ENCODE measurements at regions not wholly inside any gene's neighbourhood (a gene's known extent, or its start where the extent isn't known, plus 50 kb on each side); places are given as distances from the start of the nearest gene placed in this dataset.

GRCh38 chr12:92382383-92382878 lies 236.8 kb upstream of the BTG1 start:
- TF ChIP-seq CTCF (IDR thresholded peaks at IDR 0.05) (no peak), EZH2phosphoT487 (IDR thresholded peaks at IDR 0.05; ENCODE audit: borderline replicate concordance, low read depth) (no peak), JUND (IDR thresholded peaks at IDR 0.05) (no peak), YY1 (IDR thresholded peaks at IDR 0.05; ENCODE audit: low read depth) (no peak), RFX5 (IDR thresholded peaks at IDR 0.05; ENCODE audit: low read length) (no peak), EP300 (IDR thresholded peaks at IDR 0.05; ENCODE audit: borderline replicate concordance in 1 of 2, low read depth in 1 of 2, low read length in 1 of 2) (no peak), MXI1 (IDR thresholded peaks at IDR 0.05; ENCODE audit: low read depth, low read length) (no peak), NRF1 (IDR thresholded peaks at IDR 0.05; ENCODE audit: low read depth, low read length) (no peak), REST (IDR thresholded peaks at IDR 0.05; ENCODE audit: low read depth, low read length) (no peak)
- TF ChIP-seq, protein P1, sequence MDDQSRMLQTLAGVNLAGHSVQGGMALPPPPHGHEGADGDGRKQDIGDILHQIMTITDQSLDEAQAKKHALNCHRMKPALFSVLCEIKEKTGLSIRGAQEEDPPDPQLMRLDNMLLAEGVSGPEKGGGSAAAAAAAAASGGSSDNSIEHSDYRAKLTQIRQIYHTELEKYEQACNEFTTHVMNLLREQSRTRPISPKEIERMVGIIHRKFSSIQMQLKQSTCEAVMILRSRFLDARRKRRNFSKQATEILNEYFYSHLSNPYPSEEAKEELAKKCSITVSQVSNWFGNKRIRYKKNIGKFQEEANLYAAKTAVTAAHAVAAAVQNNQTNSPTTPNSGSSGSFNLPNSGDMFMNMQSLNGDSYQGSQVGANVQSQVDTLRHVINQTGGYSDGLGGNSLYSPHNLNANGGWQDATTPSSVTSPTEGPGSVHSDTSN (IDR thresholded peaks at IDR 0.05) = no peak
- TF ChIP-seq, protein P2, sequence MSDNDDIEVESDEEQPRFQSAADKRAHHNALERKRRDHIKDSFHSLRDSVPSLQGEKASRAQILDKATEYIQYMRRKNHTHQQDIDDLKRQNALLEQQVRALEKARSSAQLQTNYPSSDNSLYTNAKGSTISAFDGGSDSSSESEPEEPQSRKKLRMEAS (IDR thresholded peaks at IDR 0.05; ENCODE audit: low read depth) = no peak
